ENCODE measurements at regions not wholly inside any gene's neighbourhood (a gene's known extent, or its start where the extent isn't known, plus 50 kb on each side); places are given as distances from the start of the nearest gene placed in this dataset.

DNA sequence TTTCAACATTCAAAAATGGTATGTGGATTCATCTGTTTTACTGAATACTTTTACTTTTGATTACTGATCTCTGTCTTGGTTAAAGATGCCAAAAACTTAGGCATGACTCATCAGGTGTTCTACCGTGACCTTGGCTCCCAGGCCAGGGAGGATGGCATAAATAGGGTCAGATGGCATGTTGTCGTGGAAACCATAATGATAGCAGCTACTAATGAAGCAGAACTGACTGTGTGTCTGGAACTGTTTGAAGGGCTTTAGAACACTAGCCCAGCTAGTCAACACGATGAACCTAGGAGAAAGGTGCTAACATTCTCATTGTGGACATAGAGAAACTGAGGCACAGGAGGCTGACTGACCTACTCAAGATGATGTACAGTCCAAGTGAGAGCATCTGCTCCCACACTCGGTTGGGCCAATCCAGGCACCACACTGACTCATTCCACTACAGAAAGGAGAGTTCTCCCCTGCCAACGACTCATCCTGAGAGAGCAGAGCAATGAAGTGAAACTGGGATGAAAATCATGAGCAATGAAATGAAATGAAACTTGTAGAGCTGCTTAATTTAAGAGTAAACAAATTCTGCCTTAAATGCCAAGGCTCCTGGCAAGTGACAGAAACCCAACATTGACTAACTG, 116.0 kb downstream of the TENT4A start:
- TF ChIP-seq, protein P1, sequence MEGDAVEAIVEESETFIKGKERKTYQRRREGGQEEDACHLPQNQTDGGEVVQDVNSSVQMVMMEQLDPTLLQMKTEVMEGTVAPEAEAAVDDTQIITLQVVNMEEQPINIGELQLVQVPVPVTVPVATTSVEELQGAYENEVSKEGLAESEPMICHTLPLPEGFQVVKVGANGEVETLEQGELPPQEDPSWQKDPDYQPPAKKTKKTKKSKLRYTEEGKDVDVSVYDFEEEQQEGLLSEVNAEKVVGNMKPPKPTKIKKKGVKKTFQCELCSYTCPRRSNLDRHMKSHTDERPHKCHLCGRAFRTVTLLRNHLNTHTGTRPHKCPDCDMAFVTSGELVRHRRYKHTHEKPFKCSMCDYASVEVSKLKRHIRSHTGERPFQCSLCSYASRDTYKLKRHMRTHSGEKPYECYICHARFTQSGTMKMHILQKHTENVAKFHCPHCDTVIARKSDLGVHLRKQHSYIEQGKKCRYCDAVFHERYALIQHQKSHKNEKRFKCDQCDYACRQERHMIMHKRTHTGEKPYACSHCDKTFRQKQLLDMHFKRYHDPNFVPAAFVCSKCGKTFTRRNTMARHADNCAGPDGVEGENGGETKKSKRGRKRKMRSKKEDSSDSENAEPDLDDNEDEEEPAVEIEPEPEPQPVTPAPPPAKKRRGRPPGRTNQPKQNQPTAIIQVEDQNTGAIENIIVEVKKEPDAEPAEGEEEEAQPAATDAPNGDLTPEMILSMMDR (IDR thresholded peaks at IDR 0.05) = no peak
- no peak for TF ChIP-seq ZFX (IDR thresholded peaks at IDR 0.05; ENCODE audit: borderline replicate concordance)
